HCT116 (cell line): ENCODE measurements at regions not wholly inside any gene's neighbourhood (a gene's known extent, or its start where the extent isn't known, plus 50 kb on each side); places are given as distances from the start of the nearest gene placed in this dataset.

Experiments used
- ATAC-seq: fragments of 200-7000 bp; cut with Tn5 transposase; 2 replicates; pipeline ENCODE4 v1.9.1; 2020; ENCODE audit warnings: mild to moderate bottlenecking, moderate library complexity
- BruUV-seq: library from RNA; stranded (reverse); fragments of 400-500 nt; replicated peaks from 2 replicates; lab custom pipeline; 2021; lab: Mats Ljungman, UMichigan
- CTCF ChIA-PET: fragments of 300-600 bp; sonication (Branson Sonifier 250); formaldehyde crosslinking; loops from one replicate; lab custom pipeline; 2021; ENCODE audit warnings: antibody characterized with exemption; lab: Charles Lee
- POLR2A ChIA-PET: fragments of 300-600, 350-600 bp; sonication (Branson Sonifier 250); formaldehyde crosslinking; loops from one replicate; lab custom pipeline; 2021; ENCODE audit warnings: antibody characterized with exemption; lab: Charles Lee
- RAD21 ChIA-PET, 2 experiments: fragments of 300-600 bp; sonication (Branson Sonifier 250); formaldehyde crosslinking; loops; one replicate each; lab custom pipeline; 2023; ENCODE audit warnings: low total read pairs in 2 of 2; ENCODE audit not compliant: uncharacterized antibody in 2 of 2, unreplicated experiment in 2 of 2, low non-redundant PET in 1 of 2; lab: Charles Lee
- DNase-seq: peaks from one replicate; pipeline ENCODE4 v3.0.0-alpha.2; 2010; ENCODE audit warnings: low read depth, low spot score
- H2AFZ ChIP-seq: fragments of 200-600 bp; shearing (Covaris generic), sonication (generic); 2 replicates; pipeline ENCODE4 v1.6.1; 2017; ENCODE audit warnings: low read depth, mixed run types, mixed read lengths, antibody characterized with exemption, low read length; ENCODE audit not compliant: poor library complexity, severe bottlenecking
- H3K27ac ChIP-seq: 2 replicates; pipeline ENCODE4 v1.5.1; 2012; ENCODE audit warnings: low read depth, low read length
- H3K27me3 ChIP-seq: fragments of 200-600 bp; sonication (generic); 2 replicates; pipeline ENCODE4 v1.6.1; 2016; ENCODE audit warnings: mixed run types, low read length, mixed read lengths; ENCODE audit not compliant: insufficient read depth
- H3K36me3 ChIP-seq, 2 experiments: fragments of 200-500 bp in 1 of 2; fragments of 200-600 bp in 1 of 2; sonication (Bioruptor generic) in 1 of 2; sonication (generic) in 1 of 2; 2 replicates each; pipeline versions ENCODE4 v1.5.1 to v1.6.1; 2014 to 2016; ENCODE audit warnings: low read length in 2 of 2, inconsistent platforms in 1 of 2, mixed read lengths in 1 of 2, mixed run types in 1 of 2; ENCODE audit not compliant: insufficient read depth in 2 of 2, control insufficient read depth in 1 of 2
- H3K4me1 ChIP-seq, 2 experiments: fragments of 200-600 bp in 1 of 2; sonication (generic) in 1 of 2; 2 replicates each; pipeline versions ENCODE4 v1.5.1 to v1.6.1; 2012 to 2017; ENCODE audit warnings: low read length in 2 of 2, inconsistent platforms in 1 of 2, mild to moderate bottlenecking in 1 of 2, mixed read lengths in 1 of 2, mixed run types in 1 of 2, moderate library complexity in 1 of 2; ENCODE audit not compliant: insufficient read depth in 2 of 2, control insufficient read depth in 1 of 2
- H3K4me2 ChIP-seq: fragments of 200-600 bp; sonication (generic); 2 replicates; pipeline ENCODE4 v1.6.1; 2017; ENCODE audit warnings: mixed run types, low read length, mixed read lengths
- H3K4me3 ChIP-seq, 2 experiments: fragments of 200-600 bp in 1 of 2; sonication (generic) in 1 of 2; replicated peaks in 1 of 2; 2 replicates each; pipeline ENCODE4 v1.5.1; 2011 to 2016; ENCODE audit warnings: low read length in 2 of 2, control low read depth in 1 of 2, low read depth in 1 of 2, mild to moderate bottlenecking in 1 of 2, mixed read lengths in 1 of 2, mixed run types in 1 of 2
- H3K79me2 ChIP-seq: fragments of 200-600 bp; sonication (generic); 2 replicates; pipeline ENCODE4 v1.6.1; 2017; ENCODE audit warnings: mild to moderate bottlenecking, mixed run types, low read length, moderate library complexity, mixed read lengths; ENCODE audit not compliant: insufficient read depth
- H3K9ac ChIP-seq: fragments of 200-600 bp; sonication (generic); 2 replicates; pipeline ENCODE4 v1.6.1; 2016; ENCODE audit warnings: low read length, mixed read lengths
- H3K9me2 ChIP-seq: fragments of 200-600 bp; sonication (generic), shearing (Covaris generic); 2 replicates; pipeline ENCODE4 v1.6.1; 2017; ENCODE audit warnings: mixed run types, mild to moderate bottlenecking, moderate library complexity; ENCODE audit not compliant: insufficient read depth
- H3K9me3 ChIP-seq, 2 experiments: fragments of 200-500 bp in 1 of 2; fragments of 200-600 bp in 1 of 2; sonication (Bioruptor generic) in 1 of 2; sonication (generic) in 1 of 2; 2 replicates each; pipeline ENCODE4 v1.6.1; 2014 to 2017; ENCODE audit warnings: low read length in 2 of 2, mixed read lengths in 2 of 2, inconsistent platforms in 1 of 2, low read depth in 1 of 2, mild to moderate bottlenecking in 1 of 2, mixed run types in 1 of 2, moderate library complexity in 1 of 2; ENCODE audit not compliant: control insufficient read depth in 1 of 2, insufficient read depth in 1 of 2
- H4K20me1 ChIP-seq: fragments of 200-600 bp; sonication (generic), shearing (Covaris generic); 2 replicates; pipeline ENCODE4 v1.6.1; 2017; ENCODE audit warnings: mixed run types, mild to moderate bottlenecking, moderate library complexity; ENCODE audit not compliant: insufficient read depth
- ATF3 ChIP-seq: IDR thresholded peaks from 2 replicates; pipeline ENCODE4 v1.6.1; 2012
- CBX3 ChIP-seq: IDR thresholded peaks from 2 replicates; pipeline ENCODE4 v1.6.1; 2012; ENCODE audit warnings: low read depth
- CEBPB ChIP-seq: IDR thresholded peaks from 2 replicates; pipeline ENCODE4 v1.6.1; 2012; ENCODE audit warnings: low read depth
- CTCF ChIP-seq, 3 experiments: fragments of 200-600 bp in 1 of 3; sonication (generic) in 1 of 3; IDR thresholded peaks in 2 of 3; conservative IDR thresholded peaks in 1 of 3; 2 replicates each; pipeline ENCODE4 v1.5.1; 2012 to 2017; ENCODE audit warnings: low read depth in 2 of 3, low read length in 2 of 3, antibody characterized with exemption in 1 of 3, borderline replicate concordance in 1 of 3, control low read depth in 1 of 3, mild to moderate bottlenecking in 1 of 3, mixed read lengths in 1 of 3, mixed run types in 1 of 3, moderate library complexity in 1 of 3; ENCODE audit not compliant: insufficient read depth in 1 of 3
- EGR1 ChIP-seq: IDR thresholded peaks from 2 replicates; pipeline ENCODE4 v1.6.1; 2012; ENCODE audit warnings: low read depth
- ELF1 ChIP-seq: IDR thresholded peaks from 2 replicates; pipeline ENCODE4 v1.6.1; 2012; ENCODE audit warnings: low read depth, borderline replicate concordance
- POLR2AphosphoS5 ChIP-seq: IDR thresholded peaks from 2 replicates; pipeline ENCODE4 v1.6.1; 2011; ENCODE audit warnings: mild to moderate bottlenecking, low read depth, low read length, moderate library complexity
- RAD21 ChIP-seq: IDR thresholded peaks from 2 replicates; pipeline ENCODE4 v1.6.1; 2012; ENCODE audit warnings: low read depth, mild to moderate bottlenecking
- REST ChIP-seq: IDR thresholded peaks from 2 replicates; pipeline ENCODE4 v1.6.1; 2012; ENCODE audit warnings: low read depth
- SP1 ChIP-seq: IDR thresholded peaks from 2 replicates; pipeline ENCODE4 v1.6.1; 2012; ENCODE audit warnings: low read depth
- SRF ChIP-seq: IDR thresholded peaks from 2 replicates; pipeline ENCODE4 v1.6.1; 2012; ENCODE audit warnings: low read depth
- ZBTB33 ChIP-seq: IDR thresholded peaks from 2 replicates; pipeline ENCODE4 v1.6.1; 2011; ENCODE audit warnings: mild to moderate bottlenecking, low read length, moderate library complexity; ENCODE audit not compliant: insufficient replicate concordance; ENCODE audit errors: extremely low read depth
- ZFX ChIP-seq: fragments of 450-650 bp; IDR thresholded peaks from 2 replicates; pipeline ENCODE4 v1.6.1; 2017
- ZNF274 ChIP-seq: fragments of 200-500 bp; sonication (Bioruptor generic); IDR thresholded peaks from 2 replicates; pipeline ENCODE4 v1.6.1; 2014; ENCODE audit warnings: mild to moderate bottlenecking, low read depth, low read length, inconsistent platforms
- intact Hi-C: fragments of 100-400 bp; cut with micrococcal nuclease; formaldehyde crosslinking; loops from 2 replicates; pipeline ENCODE4 v1.10.0; 2022

- Histone ChIP-seq H3K79me2 (no peaks in the 10 kb centered on the region), H3K9ac (no peak overlapping the region), H3K4me3 (no peak overlapping the region), H3K4me2 (no peak overlapping the region), H3K4me1 (no peaks in the 10 kb centered on the region), H3K27ac (no peak overlapping the region), H2AFZ (no peak overlapping the region), H3K9me3 (peaks cover 8 to 9% of the 10 kb centered on the region in 2 experiments; a peak in 2 of 4 replicates), H3K36me3 (no peaks in the 10 kb centered on the region), H4K20me1 (no peaks in the 10 kb centered on the region), H3K27me3 (no peaks in the 10 kb centered on the region), H3K9me2 (no peaks in the 10 kb centered on the region)
- POLR2A ChIA-PET: no interaction called here
- no peak for DNase-seq
- TF ChIP-seq ELF1 (no peak), POLR2AphosphoS5 (no peak)
- intact Hi-C loops: no loop called here
- BruUV-seq: no TSS peak
- RAD21 ChIA-PET: no interaction called here
- CTCF ChIA-PET: no interaction called here
- ATAC-seq: no peak
Measured at GRCh38 chr19:28971513-28971912, 241.4 kb downstream of the UQCRFS1 start.

GRCh38 chr19:28971049-28971448 lies 241.9 kb downstream of the UQCRFS1 start:
- no peaks in the 10 kb centered on the region for H3K79me2 ChIP-seq
- no peak overlapping the region for H2AFZ ChIP-seq
- H3K9ac ChIP-seq: no peak overlapping the region
- H3K9me3 ChIP-seq: peaks cover 8 to 9% of the 10 kb centered on the region in 2 experiments; a peak in 2 of 4 replicates
- ChIA-PET POLR2A (no interaction called here), RAD21 (no interaction called here), CTCF (no interaction called here)
- BruUV-seq: no TSS peak
- H3K27ac ChIP-seq: no peak overlapping the region
- TF ChIP-seq ATF3 (no peak), CTCF (IDR thresholded peaks at IDR 0.05 in 2 of 3, conservative IDR thresholded peaks at IDR 0.05 in 1 of 3; ENCODE audit: borderline replicate concordance in 1 of 3, insufficient read depth in 1 of 3, low read depth in 2 of 3, low read length in 2 of 3) (no peak), EGR1 (no peak), SP1 (no peak), ELF1 (no peak), CBX3 (no peak), ZFX (no peak), CEBPB (no peak), ZBTB33 (no peak), ZNF274 (no peak), REST (no peak), RAD21 (no peak), SRF (no peak)
- H3K9me2 ChIP-seq: no peaks in the 10 kb centered on the region
- no peaks in the 10 kb centered on the region for H3K4me1 ChIP-seq
- ATAC-seq (no peak), DNase-seq (no peak)
- H4K20me1 ChIP-seq: no peaks in the 10 kb centered on the region
- H3K4me3 ChIP-seq: no peak overlapping the region
- no peaks in the 10 kb centered on the region for H3K36me3 ChIP-seq
- H3K27me3 ChIP-seq: no peaks in the 10 kb centered on the region
- H3K4me2 ChIP-seq: no peak overlapping the region
- intact Hi-C loops: no loop called here
